GM23248 (cell line): ENCODE measurements at regions not wholly inside any gene's neighbourhood (a gene's known extent, or its start where the extent isn't known, plus 50 kb on each side); places are given as distances from the start of the nearest gene placed in this dataset.

ENCODE experiments used
- EZH2 ChIP-seq: fragments of 200-600 bp; sonication (generic); IDR thresholded peaks from 2 replicates; pipeline ENCODE4 v1.6.1; 2018; ENCODE audit warnings: antibody characterized with exemption, mild to moderate bottlenecking; ENCODE audit not compliant: insufficient read depth, poor library complexity, severe bottlenecking
- EZH2phosphoT487 ChIP-seq: fragments of 200-600 bp; sonication (generic); IDR thresholded peaks from 2 replicates; pipeline ENCODE4 v1.6.1; 2018; ENCODE audit warnings: antibody characterized with exemption, moderate library complexity, mild to moderate bottlenecking, low read depth; ENCODE audit not compliant: insufficient read depth

DNA sequence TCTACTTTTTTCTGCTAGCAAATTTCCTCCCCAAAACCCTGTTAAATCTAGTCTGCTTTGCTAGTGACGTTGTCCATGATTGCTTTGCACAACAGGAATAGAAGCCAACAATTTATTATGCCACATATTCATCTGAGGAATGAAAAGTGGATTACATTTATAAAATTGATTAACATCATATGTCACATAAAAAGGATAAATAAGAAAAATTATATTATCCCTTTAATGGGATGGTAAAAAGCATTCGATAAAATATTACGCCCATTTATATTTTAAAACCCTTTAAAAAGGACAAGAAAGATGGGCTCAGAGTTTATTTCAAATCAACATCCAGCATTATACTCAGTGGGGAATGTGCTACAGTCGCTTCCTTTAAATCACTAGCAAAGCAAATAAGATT, 991.7 kb downstream of the DIAPH3 start:
- TF ChIP-seq EZH2phosphoT487 (no peak), EZH2 (no peak)
